MCF 10A (cell line): ENCODE measurements at regions not wholly inside any gene's neighbourhood (a gene's known extent, or its start where the extent isn't known, plus 50 kb on each side); places are given as distances from the start of the nearest gene placed in this dataset.
"Not testable (repeated sequence)": the region's sequence is repeated elsewhere in the genome, so short reads cannot be mapped to it uniquely, and the experiment has no call there.

Source experiments
- BruUV-seq: library from RNA; stranded (reverse); fragments of 400-500 nt; replicated peaks from 2 replicates; lab custom pipeline; 2021; lab: Mats Ljungman, UMichigan
- CTCF ChIA-PET: fragments of 300-600 bp; sonication (Branson Sonifier 250); formaldehyde crosslinking; extraction: SDS; loops from one replicate; lab custom pipeline; 2021; ENCODE audit warnings: antibody characterized with exemption, inconsistent platforms; lab: Yijun Ruan, JAX
- POLR2A ChIA-PET: fragments of 300-600, 350-650 bp; sonication (Branson Sonifier 250); formaldehyde crosslinking; extraction: SDS; loops from one replicate; lab custom pipeline; 2020; ENCODE audit warnings: antibody characterized with exemption, inconsistent platforms; lab: Yijun Ruan, JAX
- DNase-seq: peaks from one replicate; pipeline ENCODE4 v3.0.0-alpha.2; 2018; ENCODE audit not compliant: unreplicated experiment
- H3K27ac Mint-ChIP-seq: one replicate; pipeline ENCODE4 v1.8.0; 2022; ENCODE audit warnings: mild to moderate bottlenecking, low read depth, mixed read lengths; ENCODE audit not compliant: unreplicated experiment
- H3K27me3 Mint-ChIP-seq: one replicate; pipeline ENCODE4 v1.8.0; 2022; ENCODE audit warnings: mixed read lengths; ENCODE audit not compliant: insufficient read depth, unreplicated experiment
- H3K36me3 Mint-ChIP-seq: one replicate; pipeline ENCODE4 v1.8.0; 2022; ENCODE audit warnings: mild to moderate bottlenecking, moderate library complexity, mixed read lengths; ENCODE audit not compliant: insufficient read depth, unreplicated experiment
- H3K4me1 Mint-ChIP-seq: one replicate; pipeline ENCODE4 v1.8.0; 2022; ENCODE audit warnings: mixed read lengths; ENCODE audit not compliant: insufficient read depth, unreplicated experiment
- H3K4me3 Mint-ChIP-seq: one replicate; pipeline ENCODE4 v1.8.0; 2022; ENCODE audit warnings: mild to moderate bottlenecking, moderate library complexity, mixed read lengths; ENCODE audit not compliant: unreplicated experiment
- H3K9me3 Mint-ChIP-seq: one replicate; pipeline ENCODE4 v1.8.0; 2022; ENCODE audit warnings: mixed read lengths; ENCODE audit not compliant: unreplicated experiment
- CTCF ChIP-seq: fragments of 200-600 bp; IDR thresholded peaks from one replicate; pipeline ENCODE4 v1.8.0; 2022; ENCODE audit warnings: antibody characterized with exemption, mild to moderate bottlenecking; ENCODE audit not compliant: unreplicated experiment
- intact Hi-C: fragments of 100-400 bp; cut with micrococcal nuclease; formaldehyde crosslinking; loops from 2 replicates; pipeline ENCODE4 v1.14.1; 2022

DNA sequence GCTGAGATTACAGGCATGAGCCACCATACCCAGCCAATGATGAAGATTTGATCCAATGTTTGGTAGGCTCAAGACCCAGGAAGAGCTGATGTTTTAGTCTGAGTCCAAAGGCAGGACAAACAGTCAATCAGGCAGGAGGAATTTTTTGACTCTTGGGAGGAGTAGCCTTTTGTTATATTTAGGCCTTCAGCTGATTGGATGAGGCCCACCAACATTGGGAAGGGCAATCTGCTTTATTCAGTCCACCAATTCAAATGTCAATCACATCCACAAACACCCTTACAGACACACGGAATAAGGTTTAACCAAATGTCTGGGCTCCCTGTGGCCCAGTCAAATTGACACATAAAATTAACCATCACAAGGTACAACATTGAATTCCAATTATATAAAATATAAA, 61.9 kb upstream of the COX20 start:
- TF ChIP-seq CTCF = no peak
- ChIA-PET CTCF (interaction anchor here (1.0 to 1.5 kb wide), 4 partner anchors 10 to 171 kb away, joined by 3 to 6 read pairs (median 3); no protein-coding TSS in a partner anchor), POLR2A (interaction anchor here (0.6 kb wide), 1 partner anchor 196 kb away, joined by 3 read pairs; a partner anchor contains a TSS)
- H3K9me3 Mint-ChIP-seq = no peaks in the 10 kb centered on the region
- H3K36me3 Mint-ChIP-seq = no peaks in the 10 kb centered on the region
- peaks cover 5% of the 10 kb centered on the region for H3K4me1 Mint-ChIP-seq
- no peaks in the 10 kb centered on the region for H3K27me3 Mint-ChIP-seq
- no TSS peak for BruUV-seq
- no peak overlapping the region for H3K27ac Mint-ChIP-seq
- intact Hi-C loops = no loop called here
- H3K4me3 Mint-ChIP-seq = no peak overlapping the region
- no peak for DNase-seq

GRCh38 chr1:244776783-244777182, 58.7 kb upstream of the COX20 start:
- H3K4me3 Mint-ChIP-seq, POLR2A ChIA-PET, H3K9me3 Mint-ChIP-seq, H3K27ac Mint-ChIP-seq, BruUV-seq, DNase-seq, H3K4me1 Mint-ChIP-seq, H3K36me3 Mint-ChIP-seq, H3K27me3 Mint-ChIP-seq: not testable (repeated sequence)
- intact Hi-C loops = loop anchor here (5.0 kb wide), 1 partner anchor 124 kb away; the partner anchor contains the start of gene DESI2
- CTCF ChIA-PET = interaction anchor here (0.5 to 2.2 kb wide), 7 partner anchors 10 to 173 kb away, joined by 4 to 10 read pairs (median 5); no protein-coding TSS in a partner anchor

- no peak overlapping the region for H3K27ac Mint-ChIP-seq
- BruUV-seq = no TSS peak
- no peak overlapping the region for H3K4me3 Mint-ChIP-seq
- CTCF ChIA-PET = interaction anchor here (0.6 to 2.5 kb wide), 8 partner anchors 9 to 382 kb away, joined by 3 to 13 read pairs (median 4); no protein-coding TSS in a partner anchor
- intact Hi-C loops = loop anchor here (5.0 kb wide), 1 partner anchor 126 kb away; the partner anchor contains the start of gene DESI2
- no peaks in the 10 kb centered on the region for H3K27me3 Mint-ChIP-seq
- H3K4me1 Mint-ChIP-seq = peaks cover 9% of the 10 kb centered on the region
- H3K9me3 Mint-ChIP-seq = peaks cover 7% of the 10 kb centered on the region
- peak; percentile 92 for DNase-seq
- H3K36me3 Mint-ChIP-seq = no peaks in the 10 kb centered on the region
- POLR2A ChIA-PET = interaction anchor here (0.8 to 2.4 kb wide), 10 partner anchors 11 to 196 kb away, joined by 3 to 11 read pairs (median 4); no protein-coding TSS in a partner anchor
- TF ChIP-seq CTCF = no peak
Measured at GRCh38 chr1:244778344-244778743, 57.1 kb upstream of the COX20 start.

- TF ChIP-seq CTCF = no peak
- H3K4me3 Mint-ChIP-seq = no peak overlapping the region
- intact Hi-C loops = loop anchor here (5.0 kb wide), 1 partner anchor 127 kb away; the partner anchor contains the start of gene DESI2
- no peak overlapping the region for H3K27ac Mint-ChIP-seq
- no peaks in the 10 kb centered on the region for H3K27me3 Mint-ChIP-seq
- CTCF ChIA-PET = interaction anchor here (1.0 to 3.7 kb wide), 6 partner anchors 17 to 263 kb away, joined by 3 to 23 read pairs (median 7); no protein-coding TSS in a partner anchor
- no peak for DNase-seq
- H3K36me3 Mint-ChIP-seq = no peaks in the 10 kb centered on the region
- POLR2A ChIA-PET = interaction anchor here (0.6 to 2.4 kb wide), 7 partner anchors 12 to 179 kb away, joined by 3 to 11 read pairs (median 3); no protein-coding TSS in a partner anchor
- H3K4me1 Mint-ChIP-seq = peaks cover 9% of the 10 kb centered on the region
- peaks cover 7% of the 10 kb centered on the region for H3K9me3 Mint-ChIP-seq
- no TSS peak for BruUV-seq
Measured at GRCh38 chr1:244779410-244779809, 56.0 kb upstream of the COX20 start.
